Endothelial cell (in vitro differentiated cells): ENCODE measurements at regions not wholly inside any gene's neighbourhood (a gene's known extent, or its start where the extent isn't known, plus 50 kb on each side); places are given as distances from the start of the nearest gene placed in this dataset.
"Not testable (repeated sequence)": the region's sequence is repeated elsewhere in the genome, so short reads cannot be mapped to it uniquely, and the experiment has no call there.

Experiments used
- DNase-seq: peaks from one replicate; pipeline ENCODE4 v3.0.0; 2021; ENCODE audit warnings: low spot score
- H3K27ac Mint-ChIP-seq: one replicate; pipeline ENCODE4 v1.8.0; 2021; ENCODE audit warnings: mixed read lengths, inconsistent platforms; ENCODE audit not compliant: unreplicated experiment
- H3K27me3 Mint-ChIP-seq: one replicate; pipeline ENCODE4 v1.8.0; 2021; ENCODE audit warnings: mild to moderate bottlenecking, moderate library complexity, mixed read lengths, inconsistent platforms; ENCODE audit not compliant: unreplicated experiment
- H3K36me3 Mint-ChIP-seq: one replicate; pipeline ENCODE4 v1.8.0; 2021; ENCODE audit warnings: mild to moderate bottlenecking, low read depth, mixed read lengths, inconsistent platforms; ENCODE audit not compliant: unreplicated experiment
- H3K4me1 Mint-ChIP-seq: one replicate; pipeline ENCODE4 v1.8.0; 2021; ENCODE audit warnings: mild to moderate bottlenecking, mixed read lengths, inconsistent platforms; ENCODE audit not compliant: unreplicated experiment
- H3K4me3 Mint-ChIP-seq: one replicate; pipeline ENCODE4 v1.8.0; 2021; ENCODE audit warnings: mild to moderate bottlenecking, mixed read lengths, inconsistent platforms; ENCODE audit not compliant: unreplicated experiment
- H3K9me3 Mint-ChIP-seq: one replicate; pipeline ENCODE4 v1.8.0; 2021; ENCODE audit warnings: mixed read lengths, inconsistent platforms; ENCODE audit not compliant: unreplicated experiment
- CTCF ChIP-seq: fragments of 200-600 bp; sonication (generic); IDR thresholded peaks from one replicate; pipeline ENCODE4 v1.5.0; 2021; ENCODE audit warnings: antibody characterized with exemption; ENCODE audit not compliant: unreplicated experiment

- Mint-ChIP-seq H3K27ac (no peak overlapping the region), H3K4me3 (no peak overlapping the region), H3K9me3 (no peaks in the 10 kb centered on the region), H3K4me1 (no peaks in the 10 kb centered on the region), H3K27me3 (no peaks in the 10 kb centered on the region), H3K36me3 (no peaks in the 10 kb centered on the region)
- DNase-seq = no peak
- TF ChIP-seq CTCF = no peak
Measured at GRCh38 chrX:130497531-130497930, 95.7 kb downstream of the RBMX2 start.

DNA sequence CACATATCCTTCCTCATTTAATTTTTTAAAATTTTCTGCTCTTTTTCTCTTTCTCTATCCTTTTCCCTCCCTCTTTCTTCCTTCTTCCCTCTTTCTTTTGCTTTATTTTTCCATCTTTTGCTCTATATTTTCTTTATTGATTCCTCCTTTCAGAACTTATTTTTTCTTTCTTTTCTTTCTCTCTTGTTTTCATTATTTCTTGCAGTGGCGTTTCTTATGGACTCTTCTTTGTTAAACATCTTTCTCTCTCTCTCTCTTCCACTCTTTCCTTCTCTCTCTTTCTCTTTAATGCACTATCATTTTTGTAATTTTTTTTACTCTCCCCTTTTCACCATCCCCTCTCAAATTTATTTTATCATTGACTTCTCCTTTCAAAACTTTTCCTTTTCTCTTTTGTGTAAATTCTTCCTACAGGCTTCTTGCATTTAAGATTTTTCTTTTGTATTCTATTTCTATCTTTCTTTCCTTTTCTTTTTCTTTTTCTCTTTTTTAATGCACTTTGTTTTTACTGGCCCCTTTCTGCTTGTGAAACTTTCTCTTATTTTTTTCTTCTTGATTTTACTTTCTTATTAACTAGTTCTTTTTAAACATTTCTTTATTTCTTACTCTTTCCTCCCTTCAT, 97.0 kb downstream of the RBMX2 start:
- Mint-ChIP-seq H3K9me3 (no peaks in the 10 kb centered on the region), H3K27ac (no peak overlapping the region), H3K4me1 (no peaks in the 10 kb centered on the region), H3K36me3 (no peaks in the 10 kb centered on the region), H3K4me3 (no peak overlapping the region), H3K27me3 (no peaks in the 10 kb centered on the region)
- TF ChIP-seq CTCF = no peak
- no peak for DNase-seq

DNA sequence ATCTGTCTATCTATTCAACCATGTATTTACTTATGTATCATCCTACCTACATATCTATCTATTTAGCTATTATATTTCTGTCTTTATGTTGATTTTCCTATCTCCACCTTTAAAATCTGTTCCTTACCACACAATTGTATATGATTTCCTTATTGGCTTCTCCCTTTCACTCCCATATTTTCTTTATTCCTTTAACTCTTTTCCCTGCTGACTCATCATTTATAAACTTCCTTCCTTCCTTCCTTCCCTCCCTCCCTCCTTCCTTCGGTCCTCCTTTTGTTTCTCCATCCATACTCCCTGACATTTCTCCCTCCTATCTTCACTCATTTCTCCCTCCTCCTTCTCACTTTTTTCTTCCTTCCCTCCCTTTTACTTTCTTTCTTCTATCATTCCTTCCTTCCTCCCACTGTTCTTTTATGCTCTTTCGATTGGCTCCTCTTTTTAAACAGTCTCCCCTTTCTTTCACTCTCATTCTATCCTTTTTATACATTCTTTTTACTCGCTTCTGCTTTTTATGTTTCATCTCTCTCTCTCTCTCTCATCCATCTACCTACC, 100.3 kb downstream of the RBMX2 start:
- TF ChIP-seq CTCF = no peak
- Mint-ChIP-seq H3K9me3 (no peaks in the 10 kb centered on the region), H3K4me1 (no peaks in the 10 kb centered on the region), H3K4me3 (no peak overlapping the region), H3K36me3 (no peaks in the 10 kb centered on the region), H3K27me3 (no peaks in the 10 kb centered on the region), H3K27ac (no peak overlapping the region)
- DNase-seq = no peak

DNA sequence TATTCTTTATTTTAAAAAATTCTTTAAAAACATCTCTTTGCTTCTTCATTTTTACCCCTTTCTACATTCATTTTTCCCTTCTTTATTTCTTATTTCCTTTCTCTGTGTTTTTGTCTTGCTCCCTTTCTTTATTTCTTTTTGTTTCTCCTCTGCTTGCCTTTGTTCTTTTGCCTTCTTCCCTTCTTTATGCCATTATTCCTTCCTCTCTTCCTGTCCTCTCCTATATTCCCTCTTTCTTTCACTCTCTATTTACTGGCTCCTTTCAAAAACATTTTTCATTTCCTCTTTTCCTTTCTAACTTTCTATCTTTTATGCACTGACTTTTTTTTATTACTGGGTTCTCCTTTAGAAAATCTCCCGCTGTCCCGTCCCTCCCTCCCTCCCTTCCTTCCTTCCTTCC, 102.2 kb downstream of the RBMX2 start:
- no peaks in the 10 kb centered on the region for H3K36me3 Mint-ChIP-seq
- no peak for DNase-seq
- H3K4me3 Mint-ChIP-seq = no peak overlapping the region
- no peaks in the 10 kb centered on the region for H3K27me3 Mint-ChIP-seq
- no peaks in the 10 kb centered on the region for H3K9me3 Mint-ChIP-seq
- no peaks in the 10 kb centered on the region for H3K4me1 Mint-ChIP-seq
- H3K27ac Mint-ChIP-seq = no peak overlapping the region
- TF ChIP-seq CTCF = no peak

DNA sequence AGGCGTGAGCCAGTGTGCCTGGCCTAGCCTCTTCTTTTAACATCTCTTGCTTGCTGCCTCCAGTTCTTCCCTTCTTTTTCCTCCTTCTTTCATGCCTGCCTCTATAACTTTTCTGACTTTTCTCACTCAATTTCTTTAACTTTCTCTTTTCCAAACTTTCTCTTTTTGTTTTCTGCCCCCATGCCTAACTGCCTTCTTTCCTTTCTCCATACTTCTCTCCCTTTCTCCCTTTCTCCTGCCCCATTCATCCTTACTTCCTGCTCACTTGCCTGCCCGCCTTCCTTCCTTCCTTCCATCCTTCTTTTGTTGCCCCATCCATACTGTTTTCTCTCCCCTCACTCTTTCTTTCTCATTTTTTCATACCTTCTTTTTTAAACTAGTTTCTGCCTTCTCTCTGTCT, 105.2 kb downstream of the RBMX2 start:
- no peaks in the 10 kb centered on the region for H3K36me3 Mint-ChIP-seq
- H3K27ac Mint-ChIP-seq = no peak overlapping the region
- no peaks in the 10 kb centered on the region for H3K9me3 Mint-ChIP-seq
- TF ChIP-seq CTCF = no peak
- H3K4me3 Mint-ChIP-seq = no peak overlapping the region
- DNase-seq = no peak
- no peaks in the 10 kb centered on the region for H3K4me1 Mint-ChIP-seq
- no peaks in the 10 kb centered on the region for H3K27me3 Mint-ChIP-seq

DNA sequence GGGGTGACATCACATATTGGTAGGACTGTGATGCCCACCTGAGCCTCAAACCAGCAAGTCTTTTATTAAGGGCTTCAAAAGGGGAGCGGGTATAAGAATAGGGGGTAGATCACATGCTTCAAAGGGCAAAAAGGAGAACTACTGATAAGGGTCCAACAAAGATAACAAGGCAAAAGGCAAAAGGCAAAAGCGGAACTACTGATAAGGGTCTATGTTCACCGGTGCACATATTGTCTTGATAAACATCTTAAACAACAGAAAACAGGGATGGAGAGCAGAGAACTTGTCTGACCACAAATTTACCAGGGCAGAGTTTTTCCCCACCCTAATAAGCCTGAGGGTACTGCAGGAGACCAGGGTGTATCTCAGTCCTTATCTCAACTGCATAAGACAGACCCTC, 110.7 kb downstream of the RBMX2 start:
- H3K27ac Mint-ChIP-seq, H3K36me3 Mint-ChIP-seq, H3K9me3 Mint-ChIP-seq, H3K27me3 Mint-ChIP-seq, DNase-seq, H3K4me3 Mint-ChIP-seq, H3K4me1 Mint-ChIP-seq: not testable (repeated sequence)
